GF-D8 (cell line): ENCODE measurements at regions not wholly inside any gene's neighbourhood (a gene's known extent, or its start where the extent isn't known, plus 50 kb on each side); places are given as distances from the start of the nearest gene placed in this dataset.
"Not testable (repeated sequence)": the region's sequence is repeated elsewhere in the genome, so short reads cannot be mapped to it uniquely, and the experiment has no call there.

ENCODE experiments used
- DNase-seq: peaks from one replicate; lab custom pipeline; 2025; lab: John Stamatoyannopoulos, UW

DNA sequence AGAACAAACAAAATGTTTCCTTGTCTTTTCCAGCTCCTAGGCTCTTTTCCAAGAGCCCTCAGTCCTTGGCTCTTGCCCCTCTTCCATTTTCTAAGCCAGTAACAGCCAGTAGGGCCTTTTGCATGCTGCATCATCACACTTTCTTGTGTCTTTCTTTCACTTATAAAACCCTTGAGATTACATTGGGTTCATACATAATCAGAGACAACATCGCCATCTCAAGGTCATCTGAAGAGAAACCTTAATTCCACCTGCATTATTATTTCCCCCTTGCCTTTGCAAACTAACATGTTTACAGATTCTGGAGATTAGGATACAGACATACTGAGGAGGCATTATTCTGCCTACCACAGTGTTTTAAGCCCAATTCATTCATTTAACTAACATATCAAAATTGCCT, 697.3 kb downstream of the TRIB2 start:
- DNase-seq = no peak

DNA sequence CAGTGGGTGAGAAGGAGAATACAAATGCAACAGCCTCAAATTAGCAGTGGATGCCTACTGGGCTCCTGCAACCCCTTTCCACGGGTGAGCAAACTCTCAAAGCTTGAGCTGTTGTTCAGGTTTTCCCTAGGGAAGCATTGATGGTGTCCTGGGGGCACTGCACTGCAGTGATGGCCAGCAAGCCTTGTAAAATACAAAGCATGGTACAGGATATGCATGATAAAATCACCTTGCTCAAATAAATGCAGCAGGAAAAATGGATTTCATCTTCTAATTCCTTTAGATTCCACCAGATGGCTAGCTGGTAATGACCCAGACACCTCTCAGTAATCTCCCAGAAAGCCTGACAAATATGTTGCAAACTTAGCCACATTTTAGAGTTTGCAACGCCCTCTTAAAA, 698.2 kb downstream of the TRIB2 start:
- no peak for DNase-seq

DNA sequence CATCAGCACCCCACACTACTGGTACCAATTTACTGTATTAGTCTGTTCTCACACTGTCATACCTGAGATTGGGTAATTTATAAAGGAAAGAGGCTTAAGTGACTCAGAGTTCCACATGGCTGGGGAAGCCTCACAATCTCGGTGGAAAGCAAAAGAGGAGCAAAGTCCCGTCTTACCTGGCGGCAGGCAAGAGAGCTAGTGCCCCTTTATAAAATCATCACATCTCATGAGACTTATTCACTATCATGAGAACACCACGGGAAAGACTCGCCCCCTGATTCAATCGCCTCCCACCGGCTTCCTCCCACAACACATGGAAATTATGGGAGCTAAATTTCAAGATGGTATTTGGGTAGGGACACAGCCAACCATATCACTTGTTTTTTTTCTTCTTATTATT, 717.2 kb downstream of the TRIB2 start:
- no peak for DNase-seq

DNA sequence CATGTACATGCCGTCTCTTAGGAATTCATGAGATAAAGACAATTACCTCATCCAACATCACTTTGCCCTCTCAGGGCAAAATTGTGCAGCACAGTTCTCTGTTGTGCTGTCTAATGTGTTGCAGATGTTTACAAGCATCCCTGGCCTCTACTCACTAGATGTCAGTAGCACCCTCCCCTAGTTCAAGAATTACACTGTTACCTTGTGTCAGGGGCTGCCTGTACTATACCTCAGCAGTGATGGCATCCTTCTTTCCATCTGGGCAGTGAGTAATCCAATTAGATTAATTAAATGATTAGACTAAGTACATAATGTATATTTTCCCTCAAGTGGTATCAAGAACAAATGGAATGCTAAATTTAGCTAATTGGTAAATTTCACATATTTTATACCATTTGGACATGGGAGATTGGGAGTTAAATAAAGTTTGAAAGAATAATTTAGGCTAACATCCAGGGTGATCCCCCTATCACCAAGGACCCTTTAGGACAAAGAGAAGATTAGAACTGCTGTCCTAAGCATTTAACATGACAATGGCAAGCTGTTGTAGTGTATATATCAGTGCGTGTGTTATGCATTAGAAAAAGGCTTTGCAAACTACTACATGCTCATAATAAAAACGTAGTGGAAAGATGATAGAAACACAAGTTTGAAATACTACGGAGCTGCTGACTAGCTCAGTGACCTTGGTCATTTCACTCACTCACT, 727.0 kb downstream of the TRIB2 start:
- not testable (repeated sequence) for DNase-seq

DNA sequence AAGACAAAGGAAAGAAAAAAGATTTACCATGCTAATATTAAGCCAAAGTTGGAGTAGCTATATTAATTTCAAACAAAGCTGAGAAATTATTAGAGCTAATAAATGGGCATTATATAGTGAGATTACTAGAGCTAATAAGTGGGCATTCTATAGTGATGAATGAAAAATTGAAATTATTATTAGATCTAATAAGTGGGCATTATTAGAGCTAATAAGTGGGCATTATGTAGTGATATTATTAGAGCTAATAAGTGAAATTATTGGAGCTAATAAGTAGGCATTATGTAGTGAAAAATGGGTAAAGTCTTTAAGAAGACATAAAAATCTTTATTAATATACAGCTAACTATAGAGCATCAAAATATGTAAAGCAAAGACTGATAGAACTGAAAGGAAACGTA, 745.7 kb downstream of the TRIB2 start:
- DNase-seq = no peak

GRCh38 chr2:13466076-13466475, 749.3 kb downstream of the TRIB2 start:
- DNase-seq = no peak

GRCh38 chr2:13474538-13474937, 757.8 kb downstream of the TRIB2 start:
- DNase-seq = no peak

DNA sequence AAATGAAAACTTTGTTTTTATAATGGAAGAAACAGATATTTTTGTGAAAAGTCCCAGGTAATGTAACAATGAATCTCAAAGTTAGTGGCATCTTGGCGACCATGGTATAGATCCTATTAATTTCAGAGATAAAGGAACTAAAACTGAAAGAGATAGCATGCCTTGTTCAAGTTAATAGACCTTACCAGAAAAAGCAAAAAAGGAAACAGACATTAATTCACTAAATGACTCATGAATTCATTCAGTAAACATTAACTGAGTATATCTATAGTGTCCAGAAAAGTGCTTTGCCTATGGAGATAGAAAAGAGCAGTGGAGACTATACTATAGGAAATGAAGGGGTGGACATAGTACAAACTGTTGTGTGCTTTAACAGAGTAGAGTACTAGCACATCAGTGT, 763.3 kb downstream of the TRIB2 start:
- no peak for DNase-seq

DNA sequence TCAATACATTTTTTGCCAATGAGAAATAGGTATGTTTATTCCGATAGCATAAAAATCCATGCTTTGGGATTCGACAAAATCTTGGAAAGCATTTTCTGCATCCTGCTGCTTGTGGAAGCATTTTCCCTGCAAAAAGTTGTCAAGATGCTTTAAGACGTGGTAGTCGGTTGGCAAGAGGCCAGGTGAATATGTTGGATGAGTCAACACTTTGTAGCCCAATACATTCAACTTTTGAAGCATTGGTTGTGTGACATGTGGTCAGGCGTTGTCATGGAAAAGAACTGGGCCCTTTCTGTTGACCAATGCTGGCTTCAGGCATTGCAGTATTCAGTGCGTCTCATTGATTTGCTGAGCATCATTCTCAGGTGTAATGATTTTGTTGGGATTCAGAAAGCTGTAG, 764.5 kb downstream of the TRIB2 start:
- DNase-seq = no peak

GRCh38 chr2:13485256-13485655, 768.5 kb downstream of the TRIB2 start:
- no peak for DNase-seq

GRCh38 chr2:13488965-13489364, 772.2 kb downstream of the TRIB2 start:
- no peak for DNase-seq

- DNase-seq = no peak
Observed at GRCh38 chr2:13492262-13492661, 775.5 kb downstream of the TRIB2 start.

GRCh38 chr2:13495051-13495450, 778.3 kb downstream of the TRIB2 start:
- no peak for DNase-seq

- no peak for DNase-seq
Observed at GRCh38 chr2:13504808-13505207, 788.1 kb downstream of the TRIB2 start.

DNA sequence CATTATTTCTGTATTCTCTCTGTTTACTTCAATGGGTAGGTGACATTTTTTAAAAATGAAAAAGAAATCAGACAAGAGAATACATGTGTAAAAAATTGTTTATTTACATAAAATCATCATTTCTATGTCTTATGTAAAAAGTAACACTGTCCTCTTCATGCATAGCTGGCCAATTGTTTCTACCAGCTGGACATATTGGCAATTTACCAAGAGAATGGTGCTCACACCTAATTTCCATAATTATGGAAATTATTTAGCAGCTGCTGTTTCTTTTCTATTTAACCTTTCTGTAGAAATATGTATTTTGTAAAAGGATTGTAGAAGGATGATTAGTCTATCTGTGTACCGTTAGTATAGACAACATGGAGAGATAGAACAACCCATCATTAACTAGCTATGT, 791.9 kb downstream of the TRIB2 start:
- DNase-seq = no peak

DNA sequence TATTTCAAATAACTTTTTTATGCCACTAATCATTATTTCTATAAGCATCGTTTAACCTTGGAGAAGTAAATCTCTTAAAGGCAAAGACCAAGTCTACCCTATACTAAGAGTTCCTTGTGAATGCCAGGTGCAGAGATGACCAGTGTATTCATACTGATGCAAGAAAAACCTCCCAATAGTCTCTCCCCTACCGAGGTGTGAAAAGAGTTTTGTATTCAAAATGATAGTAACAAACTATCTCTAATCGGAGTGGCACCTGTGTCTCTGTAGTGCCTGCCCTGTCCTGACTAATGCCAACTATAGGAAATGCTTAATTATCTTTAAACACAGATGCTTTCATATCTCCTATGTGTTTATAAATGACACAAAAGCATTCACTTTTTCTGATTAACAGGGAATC, 798.5 kb downstream of the TRIB2 start:
- no peak for DNase-seq

- no peak for DNase-seq
Observed at GRCh38 chr2:13522096-13522495, 805.4 kb downstream of the TRIB2 start.

DNA sequence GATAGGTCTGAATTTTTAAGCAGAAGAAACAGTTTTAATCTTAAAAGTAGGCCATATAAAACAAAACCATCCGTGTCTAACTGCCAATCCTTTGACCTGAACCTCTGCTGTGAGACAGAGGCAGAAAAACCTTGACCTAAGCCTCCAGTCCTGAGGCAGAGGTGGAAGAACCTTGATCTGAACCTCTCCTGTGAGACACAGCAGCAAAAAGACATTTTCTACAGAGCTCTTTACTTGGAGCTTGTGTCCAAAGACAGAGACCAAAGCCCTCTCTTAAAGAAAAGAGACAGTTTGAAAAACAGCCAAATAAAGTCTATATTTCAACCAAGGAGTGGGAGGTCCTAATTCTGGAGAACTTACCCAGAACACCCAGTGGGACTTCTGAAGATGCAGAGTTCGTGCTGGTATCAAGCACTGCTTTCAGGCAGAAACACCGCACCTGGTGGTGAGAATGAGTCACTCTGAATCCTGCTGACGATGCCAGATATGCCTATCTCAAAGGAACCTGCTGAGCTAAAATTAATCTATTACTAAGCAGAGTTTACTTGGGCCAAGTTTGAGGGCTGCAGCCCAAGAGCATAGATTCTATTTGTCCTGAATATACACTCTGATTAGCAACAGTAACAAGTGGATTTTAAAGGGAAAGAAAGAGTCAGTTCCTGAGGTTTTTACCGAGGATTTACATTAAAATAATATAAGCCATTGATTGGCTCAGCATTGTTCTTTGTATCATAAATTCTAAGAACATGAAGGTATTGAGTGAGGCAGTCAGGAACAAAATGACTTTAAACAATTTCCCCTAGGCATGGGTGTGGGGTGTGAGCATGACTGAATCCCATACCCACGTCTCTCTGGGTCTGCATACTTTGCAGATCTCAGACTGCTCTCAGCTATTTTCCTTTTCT, 806.4 kb downstream of the TRIB2 start:
- no peak for DNase-seq

- DNase-seq = no peak
Observed at GRCh38 chr2:13524492-13524891, 807.8 kb downstream of the TRIB2 start.

DNA sequence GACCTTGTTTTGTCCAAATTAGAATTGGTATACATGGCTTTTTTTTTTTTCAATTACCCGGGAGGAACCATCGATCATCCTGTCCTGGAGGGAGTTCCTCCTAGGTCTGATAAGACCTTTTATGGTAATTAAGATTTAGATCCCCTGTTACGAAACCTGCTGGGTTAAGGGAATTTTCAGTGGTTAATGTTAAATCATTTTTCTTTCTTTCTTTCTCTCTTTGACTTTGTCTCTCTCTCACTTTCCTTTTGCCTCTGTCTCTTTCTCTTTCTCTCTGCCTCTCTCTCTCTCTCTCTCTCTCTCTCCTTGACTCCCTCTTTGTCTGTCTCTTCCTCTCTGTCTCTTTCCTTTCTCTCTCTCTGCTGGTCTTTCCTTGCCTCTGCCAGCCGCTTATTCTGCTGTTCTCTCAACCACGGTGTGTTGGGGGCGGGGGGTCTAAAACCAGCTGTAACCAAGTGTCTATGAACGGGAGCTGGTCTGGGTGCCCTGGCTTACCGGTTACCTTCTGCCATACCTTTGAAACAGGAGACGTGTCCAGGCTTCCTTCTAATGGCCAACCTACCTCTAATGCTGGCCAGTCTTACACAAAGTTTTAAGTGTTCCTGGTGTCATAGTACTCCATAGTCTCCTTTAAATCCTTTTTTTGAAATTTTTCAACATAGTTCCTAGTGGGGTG, 815.1 kb downstream of the TRIB2 start:
- DNase-seq = not testable (repeated sequence)

GRCh38 chr2:13532781-13533523, 816.2 kb downstream of the TRIB2 start:
- not testable (repeated sequence) for DNase-seq

GRCh38 chr2:13533524-13533922, 816.8 kb downstream of the TRIB2 start:
- no peak for DNase-seq
